CD4-positive, alpha-beta memory T cell (primary cell): ENCODE measurements at regions not wholly inside any gene's neighbourhood (a gene's known extent, or its start where the extent isn't known, plus 50 kb on each side); places are given as distances from the start of the nearest gene placed in this dataset.

Source experiments
- CTCF ChIA-PET: fragments of 350-600 bp; sonication (Branson Sonifier 250); formaldehyde crosslinking; loops from one replicate; lab custom pipeline; 2021; ENCODE audit warnings: inconsistent platforms; ENCODE audit not compliant: partially characterized antibody; lab: Charles Lee
- POLR2A ChIA-PET: fragments of 350-600 bp; sonication (Branson Sonifier 250); formaldehyde crosslinking; loops from one replicate; lab custom pipeline; 2021; ENCODE audit not compliant: partially characterized antibody; lab: Charles Lee
- DNase-seq, 5 donors: peaks; one replicate each; pipeline versions ENCODE4 v3.0.0 to v3.0.0-alpha.2; 2020 to 2022; ENCODE audit warnings: mixed read lengths in 1 of 5
- H3K27ac ChIP-seq: one replicate; pipeline ENCODE4 v1.7.0; 2013; ENCODE audit warnings: low read depth, low read length
- H3K27me3 ChIP-seq: 2 replicates; pipeline ENCODE4 v1.7.0; 2013; ENCODE audit warnings: mild to moderate bottlenecking, low read length, moderate library complexity; ENCODE audit not compliant: insufficient read depth
- H3K36me3 ChIP-seq: 2 replicates; pipeline ENCODE4 v1.7.0; 2013; ENCODE audit warnings: mild to moderate bottlenecking, low read length, moderate library complexity; ENCODE audit not compliant: insufficient read depth
- H3K4me1 ChIP-seq: 2 replicates; pipeline ENCODE4 v1.7.0; 2013; ENCODE audit warnings: mild to moderate bottlenecking, low read length, moderate library complexity; ENCODE audit not compliant: insufficient read depth
- H3K4me3 ChIP-seq, 2 donors: one replicate each; pipeline ENCODE4 v1.7.0; 2013; ENCODE audit warnings: low read length in 2 of 2, mild to moderate bottlenecking in 1 of 2
- H3K9me3 ChIP-seq, 2 donors: one replicate each; pipeline ENCODE4 v1.7.0; 2013; ENCODE audit warnings: low read length in 2 of 2, control low read depth in 1 of 2; ENCODE audit not compliant: control insufficient read depth in 1 of 2
- H3K27ac Mint-ChIP-seq, 7 donors: one replicate each; pipeline ENCODE4 v1.8.0; 2020 to 2021; ENCODE audit warnings: mixed read lengths in 7 of 7, mild to moderate bottlenecking in 6 of 7, inconsistent platforms in 3 of 7, moderate library complexity in 3 of 7
- H3K27me3 Mint-ChIP-seq, 2 donors: one replicate each; pipeline ENCODE4 v1.8.0; 2020 to 2021; ENCODE audit warnings: mixed read lengths in 2 of 2
- H3K36me3 Mint-ChIP-seq, 2 donors: one replicate each; pipeline ENCODE4 v1.8.0; 2020 to 2021; ENCODE audit warnings: mixed read lengths in 2 of 2, inconsistent platforms in 1 of 2, mild to moderate bottlenecking in 1 of 2
- H3K4me1 Mint-ChIP-seq, 4 donors: one replicate each; pipeline ENCODE4 v1.8.0; 2020 to 2021; ENCODE audit warnings: mixed read lengths in 4 of 4, mild to moderate bottlenecking in 1 of 4
- H3K4me3 Mint-ChIP-seq, 8 donors: one replicate each; pipeline ENCODE4 v1.8.0; 2020 to 2021; ENCODE audit warnings: mixed read lengths in 8 of 8, mild to moderate bottlenecking in 7 of 8, moderate library complexity in 6 of 8, inconsistent platforms in 3 of 8
- H3K9me3 Mint-ChIP-seq, 8 donors: one replicate each; pipeline ENCODE4 v1.8.0; 2020 to 2021; ENCODE audit warnings: mixed read lengths in 8 of 8, mild to moderate bottlenecking in 5 of 8, inconsistent platforms in 3 of 8, moderate library complexity in 1 of 8
- intact Hi-C: fragments of 100-400 bp; cut with micrococcal nuclease; formaldehyde crosslinking; loops from one replicate; pipeline ENCODE4 v1.15.1; 2023

DNA sequence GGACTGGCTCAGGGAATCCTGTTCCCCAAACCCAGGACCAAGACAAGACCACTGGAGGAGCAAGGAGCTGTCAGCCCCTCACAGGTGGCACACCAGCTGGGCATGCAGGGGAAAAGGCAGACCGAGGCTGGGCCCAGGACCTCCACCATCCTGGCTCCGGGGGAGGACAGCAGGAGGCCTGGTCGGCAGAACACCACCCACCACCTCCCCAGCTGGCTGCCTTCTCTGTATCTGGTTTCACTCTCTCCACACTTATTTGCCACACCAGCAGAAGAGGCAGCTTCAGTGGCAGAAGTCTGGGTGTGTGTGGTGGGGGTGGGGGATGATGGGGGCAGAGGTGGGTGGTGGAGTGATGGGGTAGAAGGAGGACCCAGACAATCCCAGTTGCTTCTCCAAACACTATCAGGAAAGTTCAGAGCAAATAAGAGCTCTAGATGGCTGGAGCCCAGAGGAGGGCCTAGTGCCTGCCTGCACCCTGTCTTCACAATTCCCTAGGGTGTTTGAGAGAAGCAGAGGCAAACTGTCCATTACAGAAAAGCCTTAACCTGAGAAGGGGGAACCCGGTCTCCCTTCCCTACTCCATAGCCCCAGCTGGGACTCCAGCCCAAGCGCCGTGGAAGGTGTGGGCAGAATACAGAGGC lies 51.9 kb upstream of the CDON start:
- no peaks in the 10 kb centered on the region for H3K9me3 Mint-ChIP-seq
- intact Hi-C loops = no loop called here
- H3K27ac ChIP-seq = no peak overlapping the region
- H3K36me3 Mint-ChIP-seq = no peaks in the 10 kb centered on the region
- ChIA-PET POLR2A (no interaction called here), CTCF (no interaction called here)
- no peaks in the 10 kb centered on the region for H3K9me3 ChIP-seq
- no peaks in the 10 kb centered on the region for H3K4me1 ChIP-seq
- H3K4me1 Mint-ChIP-seq = no peaks in the 10 kb centered on the region
- H3K27ac Mint-ChIP-seq = no peak overlapping the region
- no peak overlapping the region for H3K4me3 ChIP-seq
- H3K4me3 Mint-ChIP-seq = no peak overlapping the region
- peaks cover 0 to 3% of the 10 kb centered on the region in 2 donors for H3K27me3 Mint-ChIP-seq
- H3K27me3 ChIP-seq = no peaks in the 10 kb centered on the region
- no peak for DNase-seq
- no peaks in the 10 kb centered on the region for H3K36me3 ChIP-seq

DNA sequence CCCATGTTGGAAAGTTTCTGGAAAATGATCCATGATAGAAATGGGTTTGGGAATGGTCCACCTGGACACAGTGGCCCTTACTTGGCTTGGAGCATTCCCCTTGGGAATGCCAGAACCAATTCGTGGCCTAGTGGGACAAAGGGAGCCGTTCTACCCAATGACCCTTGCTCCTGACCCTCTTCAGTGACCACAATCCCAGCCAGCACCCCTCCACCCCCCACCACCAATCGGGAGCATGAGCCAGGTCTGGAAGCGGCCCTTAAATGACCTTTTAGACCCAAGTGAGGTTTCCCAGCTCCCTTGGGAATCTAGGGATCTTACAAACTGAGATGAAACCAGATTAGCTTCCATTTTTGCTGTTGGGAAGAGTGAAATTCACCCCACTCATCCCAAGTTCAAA lies 51.3 kb upstream of the CDON start:
- Mint-ChIP-seq H3K4me1 (no peaks in the 10 kb centered on the region), H3K4me3 (no peak overlapping the region), H3K27ac (no peak overlapping the region), H3K27me3 (peaks cover 0 to 3% of the 10 kb centered on the region in 2 donors), H3K9me3 (no peaks in the 10 kb centered on the region), H3K36me3 (no peaks in the 10 kb centered on the region)
- no peak overlapping the region for H3K27ac ChIP-seq
- intact Hi-C loops = no loop called here
- CTCF ChIA-PET = no interaction called here
- no peak for DNase-seq
- H3K4me3 ChIP-seq = no peak overlapping the region
- H3K27me3 ChIP-seq = no peaks in the 10 kb centered on the region
- H3K4me1 ChIP-seq = no peaks in the 10 kb centered on the region
- H3K9me3 ChIP-seq = no peaks in the 10 kb centered on the region
- POLR2A ChIA-PET = no interaction called here
- no peaks in the 10 kb centered on the region for H3K36me3 ChIP-seq

DNA sequence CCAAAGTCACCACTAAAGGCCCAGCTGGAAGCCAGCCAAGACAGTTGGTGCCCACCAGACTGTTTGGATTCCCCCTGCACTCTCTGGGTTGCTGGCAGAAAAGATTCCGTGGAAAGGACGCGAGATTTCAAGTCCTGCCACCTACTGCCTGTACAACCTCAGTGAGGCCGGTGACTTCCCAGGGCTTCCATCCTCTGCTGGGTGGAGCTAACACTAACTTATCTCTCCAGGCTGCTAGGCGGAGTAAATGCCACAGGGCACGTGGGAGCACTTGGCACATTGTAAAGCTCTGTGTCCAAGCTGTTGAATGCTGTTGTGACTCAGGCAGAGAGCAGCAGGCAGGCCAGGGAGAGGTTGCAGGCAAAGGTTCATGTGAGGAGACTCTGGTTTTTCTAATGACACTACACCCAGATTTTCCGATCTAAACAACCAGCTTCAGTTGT lies 50.9 kb upstream of the CDON start:
- peaks cover 0 to 3% of the 10 kb centered on the region in 2 donors for H3K27me3 Mint-ChIP-seq
- Histone ChIP-seq H3K27ac (no peak overlapping the region), H3K4me3 (no peak overlapping the region), H3K36me3 (no peaks in the 10 kb centered on the region), H3K9me3 (no peaks in the 10 kb centered on the region), H3K4me1 (no peaks in the 10 kb centered on the region), H3K27me3 (no peaks in the 10 kb centered on the region)
- intact Hi-C loops = no loop called here
- ChIA-PET POLR2A (no interaction called here), CTCF (no interaction called here)
- no peaks in the 10 kb centered on the region for H3K4me1 Mint-ChIP-seq
- H3K27ac Mint-ChIP-seq = no peak overlapping the region
- no peak overlapping the region for H3K4me3 Mint-ChIP-seq
- H3K36me3 Mint-ChIP-seq = no peaks in the 10 kb centered on the region
- no peak for DNase-seq
- no peaks in the 10 kb centered on the region for H3K9me3 Mint-ChIP-seq

DNA sequence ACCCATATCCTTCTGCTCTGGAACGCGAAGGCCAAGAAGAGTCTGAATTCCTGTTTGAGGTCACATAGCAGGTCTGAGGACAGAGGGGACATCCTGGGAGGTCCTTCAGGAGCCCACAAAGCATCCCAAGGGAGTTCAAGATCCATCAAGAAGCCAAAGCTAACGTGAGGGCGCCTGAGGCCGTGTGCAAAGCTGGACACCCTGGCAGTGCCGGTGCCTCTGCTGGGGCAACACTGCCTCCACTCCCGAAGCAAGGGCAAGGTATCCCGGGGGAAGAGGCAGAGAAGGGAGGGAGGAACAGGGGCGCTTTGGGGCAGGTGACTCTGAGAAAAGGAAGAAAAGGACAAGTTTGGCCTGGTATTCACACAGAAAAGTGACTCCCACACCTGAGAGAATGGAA lies 50.3 kb upstream of the CDON start:
- CTCF ChIA-PET = no interaction called here
- Histone ChIP-seq H3K36me3 (no peaks in the 10 kb centered on the region), H3K27ac (no peak overlapping the region), H3K4me1 (no peaks in the 10 kb centered on the region), H3K9me3 (no peaks in the 10 kb centered on the region), H3K4me3 (no peak overlapping the region), H3K27me3 (no peaks in the 10 kb centered on the region)
- Mint-ChIP-seq H3K27ac (no peak overlapping the region), H3K4me3 (no peak overlapping the region), H3K4me1 (no peaks in the 10 kb centered on the region), H3K27me3 (peaks cover 0 to 3% of the 10 kb centered on the region in 2 donors), H3K9me3 (no peaks in the 10 kb centered on the region), H3K36me3 (no peaks in the 10 kb centered on the region)
- no peak for DNase-seq
- intact Hi-C loops = no loop called here
- POLR2A ChIA-PET = no interaction called here

DNA sequence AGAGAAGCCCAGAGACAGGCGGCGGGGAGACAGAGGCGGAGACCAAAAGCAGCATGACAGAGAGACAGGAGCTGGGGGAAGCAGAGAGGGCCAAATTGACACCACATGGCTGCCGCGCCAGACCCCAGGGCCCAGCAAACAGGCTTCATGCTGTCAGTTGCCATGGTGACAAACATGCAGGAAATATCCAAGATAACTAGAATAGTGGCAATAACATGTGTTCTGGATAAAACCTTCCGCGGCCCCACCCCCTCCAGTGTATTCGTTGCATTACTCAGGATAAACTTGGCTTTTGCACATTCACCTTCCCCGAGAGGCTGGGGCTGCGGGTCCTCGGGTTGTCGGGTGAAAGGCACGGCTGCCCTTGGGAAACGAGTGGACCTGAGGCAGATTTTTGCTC lies 49.9 kb upstream of the CDON start:
- no peak overlapping the region for H3K4me3 ChIP-seq
- POLR2A ChIA-PET = no interaction called here
- intact Hi-C loops = no loop called here

More for the DNA sequence above, 49.9 kb upstream of the CDON start:
- Histone ChIP-seq H3K36me3 (no peaks in the 10 kb centered on the region), H3K27ac (no peak overlapping the region), H3K4me1 (no peaks in the 10 kb centered on the region), H3K9me3 (no peaks in the 10 kb centered on the region), H3K27me3 (no peaks in the 10 kb centered on the region)
- DNase-seq = no peak
- CTCF ChIA-PET = no interaction called here
- H3K27me3 Mint-ChIP-seq = peaks cover 0 to 3% of the 10 kb centered on the region in 2 donors
- H3K27ac Mint-ChIP-seq = no peak overlapping the region
- no peaks in the 10 kb centered on the region for H3K36me3 Mint-ChIP-seq
- H3K9me3 Mint-ChIP-seq = peaks cover 0 to 3% (median 0%) of the 10 kb centered on the region in 8 donors
- no peaks in the 10 kb centered on the region for H3K4me1 Mint-ChIP-seq
- H3K4me3 Mint-ChIP-seq = no peak overlapping the region
